ENCODE measurements at regions not wholly inside any gene's neighbourhood (a gene's known extent, or its start where the extent isn't known, plus 50 kb on each side); places are given as distances from the start of the nearest gene placed in this dataset.

- H3K9me3 ChIP-seq (ENCODE audit: control insufficient read depth, insufficient read depth, low read depth, low read length), result no peaks in the 10 kb centered on the region
- CTCF ChIA-PET, result no interaction called here
- intact Hi-C loops (cut with micrococcal nuclease; ENCODE audit: unreplicated experiment), result no loop called here
These were observed 443.5 kb upstream of the SLC14A2 start for GRCh38 chr18:45171679-45172191.

GRCh38 chr18:45173327-45173726 lies 441.9 kb upstream of the SLC14A2 start:
- POLR2A ChIA-PET, result no interaction called here
- no peaks in the 10 kb centered on the region for H3K27me3 ChIP-seq (ENCODE audit: control insufficient read depth, insufficient read depth, low read length)
- in situ Hi-C loops (cut with HindIII; ENCODE audit: low pct_unique_long_range_greater_than_20kb, low sequenced_read_pairs) (no loop called here), intact Hi-C loops (cut with micrococcal nuclease; ENCODE audit: unreplicated experiment) (no loop called here)
- no peaks in the 10 kb centered on the region for H3K9me3 ChIP-seq (ENCODE audit: control insufficient read depth, insufficient read depth, low read depth, low read length)
- no peak overlapping the region for H3K4me3 ChIP-seq (ENCODE audit: low read depth in 2 of 2, low read length in 2 of 2)
- no peak for ATAC-seq
- H3K27ac ChIP-seq (ENCODE audit: low read length), result no peak overlapping the region
- CTCF ChIA-PET, result no interaction called here
- no peaks in the 10 kb centered on the region for H3K36me3 ChIP-seq (ENCODE audit: control insufficient read depth, insufficient read depth, low read length)
- no peaks in the 10 kb centered on the region for H3K4me1 ChIP-seq (ENCODE audit: control insufficient read depth, insufficient read depth, low read length)
- no TSS peak for BruUV-seq (replicated peaks)
- DNase-seq (ENCODE audit: low read depth, low spot score), result no peak
- no peak for TF ChIP-seq TCF7L2 (IDR thresholded peaks at IDR 0.05; ENCODE audit: low read depth, low read length)
- TF ChIP-seq CTCF (IDR thresholded peaks at IDR 0.05), result no peak
- TF ChIP-seq POLR2AphosphoS5 (IDR thresholded peaks at IDR 0.05; ENCODE audit: low read depth, low read length), result no peak
- no peak for TF ChIP-seq SIN3A (IDR thresholded peaks at IDR 0.05; ENCODE audit: borderline replicate concordance, insufficient read depth, low read depth, low read length)

More at GRCh38 chr18:45171679-45172191, 443.5 kb upstream of the SLC14A2 start:
- Histone ChIP-seq H3K36me3 (ENCODE audit: control insufficient read depth, insufficient read depth, low read length) (no peaks in the 10 kb centered on the region), H3K27me3 (ENCODE audit: control insufficient read depth, insufficient read depth, low read length) (no peaks in the 10 kb centered on the region), H3K4me1 (ENCODE audit: control insufficient read depth, insufficient read depth, low read length) (no peaks in the 10 kb centered on the region), H3K27ac (ENCODE audit: low read length) (no peak overlapping the region), H3K4me3 (ENCODE audit: low read depth in 2 of 2, low read length in 2 of 2) (no peak overlapping the region)
- TF ChIP-seq POLR2AphosphoS5 (IDR thresholded peaks at IDR 0.05; ENCODE audit: low read depth, low read length) (no peak), REST (IDR thresholded peaks at IDR 0.05; ENCODE audit: insufficient read depth in 1 of 2, low read depth in 2 of 2, low read length in 1 of 2) (no peak), TCF7L2 (IDR thresholded peaks at IDR 0.05; ENCODE audit: low read depth, low read length) (no peak), SIN3A (IDR thresholded peaks at IDR 0.05; ENCODE audit: borderline replicate concordance, insufficient read depth, low read depth, low read length) (no peak), CTCF (IDR thresholded peaks at IDR 0.05) (no peak)
- BruUV-seq (replicated peaks), result no TSS peak
- DNase-seq (ENCODE audit: low read depth, low spot score) (no peak), ATAC-seq (no peak)
- POLR2A ChIA-PET, result no interaction called here
- in situ Hi-C loops (cut with HindIII; ENCODE audit: low pct_unique_long_range_greater_than_20kb, low sequenced_read_pairs), result no loop called here

Measured in Panc1 (cell line).